Sigmoid colon (tissue), 6 donors: ENCODE measurements at regions not wholly inside any gene's neighbourhood (a gene's known extent, or its start where the extent isn't known, plus 50 kb on each side); places are given as distances from the start of the nearest gene placed in this dataset.

ENCODE experiments used
- DNase-seq: peaks from one replicate; pipeline ENCODE4 v3.0.0-alpha.2; 2019
- H3K27ac ChIP-seq, 4 donors: fragments of 200-600 bp; sonication (generic); one replicate each; pipeline ENCODE4 v1.5.1; 2016 to 2019; ENCODE audit warnings: mild to moderate bottlenecking in 1 of 4
- H3K27me3 ChIP-seq, 3 donors: fragments of 200-600 bp; sonication (generic); one replicate each; pipeline ENCODE4 v1.5.1; 2019; ENCODE audit warnings: mild to moderate bottlenecking in 1 of 3
- H3K36me3 ChIP-seq, 4 donors: fragments of 200-600 bp; sonication (generic); one replicate each; pipeline ENCODE4 v1.5.1; 2016 to 2019
- H3K4me1 ChIP-seq, 4 donors: fragments of 200-600 bp; sonication (generic); one replicate each; pipeline ENCODE4 v1.5.1; 2017 to 2019
- H3K4me3 ChIP-seq, 4 donors: fragments of 200-600 bp; sonication (generic); one replicate each; pipeline ENCODE4 v1.5.1; 2017 to 2019; ENCODE audit warnings: mild to moderate bottlenecking in 2 of 4, moderate library complexity in 1 of 4
- H3K9me3 ChIP-seq, 4 donors: fragments of 200-600 bp in 3 of 4; sonication (generic) in 3 of 4; one replicate each; pipeline versions ENCODE4 v1.5.1 to v1.6.1; 2013 to 2019
- CTCF ChIP-seq, 4 experiments: fragments of 450-650 bp in 3 of 4; fragments of 200-600 bp in 1 of 4; IDR thresholded peaks; one replicate each; pipeline ENCODE4 v1.5.1; 2016 to 2019; ENCODE audit warnings: antibody characterized with exemption in 4 of 4, mild to moderate bottlenecking in 3 of 4, moderate library complexity in 2 of 4
- EP300 ChIP-seq, 4 donors: sonication (generic); formaldehyde crosslinking; IDR thresholded peaks; one replicate each; pipeline ENCODE4 v1.6.1; 2017; ENCODE audit warnings: antibody characterized with exemption in 4 of 4
- POLR2A ChIP-seq, 2 donors: fragments of 450-650 bp; IDR thresholded peaks; one replicate each; pipeline ENCODE4 v1.6.1; 2016; ENCODE audit warnings: antibody characterized with exemption in 2 of 2, mild to moderate bottlenecking in 2 of 2, moderate library complexity in 2 of 2
- POLR2AphosphoS5 ChIP-seq, 4 donors: sonication (generic); formaldehyde crosslinking; IDR thresholded peaks; one replicate each; pipeline ENCODE4 v1.6.1; 2017; ENCODE audit warnings: antibody characterized with exemption in 4 of 4
- WGBS, 2 donors: extraction: QIAGEN DNeasy Blood & Tissue Kit; methylation state at CpG; one replicate each; pipeline ENCODE4 v1.1.7; 2013; 5-methylcytosine and 5-hydroxymethylcytosine counted together
- intact Hi-C: fragments of 100-400 bp; cut with DNase I; formaldehyde crosslinking; loops from one replicate; pipeline ENCODE4 v1.15.1; 2023
- donor health status: healthy with polysubstance abuse.
- donor health status: healthy.

GRCh38 chr3:72414481-72415016 is 433.7 kb downstream of the SHQ1 start:
- Histone ChIP-seq H3K36me3 (no peaks in the 10 kb centered on the region), H3K9me3 (no peaks in the 10 kb centered on the region), H3K27ac (no peak overlapping the region), H3K4me1 (peaks cover 0 to 46% (median 36%) of the 10 kb centered on the region in 4 donors), H3K27me3 (no peaks in the 10 kb centered on the region), H3K4me3 (no peak overlapping the region)
- WGBS, 2 donors, result 63% methylated on average over 3 of the region's 3 CpGs
- intact Hi-C loops, result no loop called here
- no peak for DNase-seq
- TF ChIP-seq EP300 (IDR thresholded peaks at IDR 0.05), result peak in 1 of 4 donors; percentile 38
- no peak for TF ChIP-seq CTCF (IDR thresholded peaks at IDR 0.05)
- TF ChIP-seq POLR2AphosphoS5 (IDR thresholded peaks at IDR 0.05), result peak; percentile 17 to 81 (median 49)
- TF ChIP-seq POLR2A (IDR thresholded peaks at IDR 0.05), result no peak

GRCh38 chr3:72413228-72413627 is 435.0 kb downstream of the SHQ1 start:
- no peaks in the 10 kb centered on the region for H3K9me3 ChIP-seq
- WGBS, 2 donors, result 79 to 81% methylated on average over 4 of the region's 4 CpGs
- no peaks in the 10 kb centered on the region for H3K27me3 ChIP-seq
- TF ChIP-seq POLR2AphosphoS5 (IDR thresholded peaks at IDR 0.05) (no peak), EP300 (IDR thresholded peaks at IDR 0.05) (no peak), CTCF (IDR thresholded peaks at IDR 0.05) (no peak)
- no peaks in the 10 kb centered on the region for H3K36me3 ChIP-seq
- DNase-seq, result no peak
- H3K4me3 ChIP-seq, result no peak overlapping the region
- no peak overlapping the region for H3K27ac ChIP-seq
- H3K4me1 ChIP-seq, result peaks cover 0 to 52% (median 39%) of the 10 kb centered on the region in 4 donors
- intact Hi-C loops, result no loop called here

- Histone ChIP-seq H3K27ac (no peak overlapping the region), H3K4me1 (peaks cover 0 to 58% (median 43%) of the 10 kb centered on the region in 4 donors), H3K4me3 (no peak overlapping the region), H3K27me3 (no peaks in the 10 kb centered on the region), H3K9me3 (no peaks in the 10 kb centered on the region), H3K36me3 (no peaks in the 10 kb centered on the region)
- DNase-seq, result no peak
- no peak for TF ChIP-seq POLR2A (IDR thresholded peaks at IDR 0.05)
- TF ChIP-seq EP300 (IDR thresholded peaks at IDR 0.05), result no peak
- no peak for TF ChIP-seq POLR2AphosphoS5 (IDR thresholded peaks at IDR 0.05)
- no peak for TF ChIP-seq CTCF (IDR thresholded peaks at IDR 0.05)
- intact Hi-C loops, result no loop called here
- WGBS, 2 donors, result 93 to 94% methylated on average over 5 of the region's 5 CpGs
Measured at GRCh38 chr3:72412340-72412956, 435.8 kb downstream of the SHQ1 start.

- Histone ChIP-seq H3K9me3 (no peaks in the 10 kb centered on the region), H3K27ac (no peak overlapping the region), H3K4me1 (peaks cover 0 to 64% (median 49%) of the 10 kb centered on the region in 4 donors), H3K4me3 (no peak overlapping the region), H3K36me3 (no peaks in the 10 kb centered on the region), H3K27me3 (no peaks in the 10 kb centered on the region)
- DNase-seq, result no peak
- TF ChIP-seq POLR2A (IDR thresholded peaks at IDR 0.05), result no peak
- no peak for TF ChIP-seq CTCF (IDR thresholded peaks at IDR 0.05)
- no peak for TF ChIP-seq EP300 (IDR thresholded peaks at IDR 0.05)
- no peak for TF ChIP-seq POLR2AphosphoS5 (IDR thresholded peaks at IDR 0.05)
- 56 to 74% methylated on average over 1 of the region's 1 CpG for WGBS, 2 donors
- intact Hi-C loops, result no loop called here
Measured at GRCh38 chr3:72411843-72412242, 436.4 kb downstream of the SHQ1 start.

GRCh38 chr3:72411126-72411525 is 437.1 kb downstream of the SHQ1 start:
- 68 to 75% methylated on average over 2 of the region's 2 CpGs for WGBS, 2 donors
- Histone ChIP-seq H3K27ac (no peak overlapping the region), H3K4me3 (no peak overlapping the region), H3K36me3 (no peaks in the 10 kb centered on the region), H3K4me1 (peaks cover 0 to 71% (median 56%) of the 10 kb centered on the region in 4 donors), H3K27me3 (no peaks in the 10 kb centered on the region), H3K9me3 (no peaks in the 10 kb centered on the region)
- intact Hi-C loops, result no loop called here
- no peak for DNase-seq
- no peak for TF ChIP-seq POLR2AphosphoS5 (IDR thresholded peaks at IDR 0.05)
- no peak for TF ChIP-seq EP300 (IDR thresholded peaks at IDR 0.05)
- TF ChIP-seq CTCF (IDR thresholded peaks at IDR 0.05), result no peak
- TF ChIP-seq POLR2A (IDR thresholded peaks at IDR 0.05), result no peak
